Tibial nerve (tissue), 4 donors: ENCODE measurements at regions not wholly inside any gene's neighbourhood (a gene's known extent, or its start where the extent isn't known, plus 50 kb on each side); places are given as distances from the start of the nearest gene placed in this dataset.

Experiments used
- DNase-seq, 2 donors: peaks; one replicate each; pipeline ENCODE4 v3.0.0-alpha.2; 2019; ENCODE audit warnings: low spot score in 2 of 2
- H3K27ac ChIP-seq, 4 donors: fragments of 200-600 bp; sonication (generic) in 3 of 4; one replicate each; pipeline ENCODE4 v1.5.1; 2017 to 2019; ENCODE audit warnings: mild to moderate bottlenecking in 1 of 4
- H3K27me3 ChIP-seq, 2 donors: fragments of 200-600 bp; sonication (generic) in 1 of 2; one replicate each; pipeline versions ENCODE4 v1.5.1 to v1.6.0; 2017 to 2019
- H3K36me3 ChIP-seq, 3 donors: fragments of 200-600 bp; sonication (generic); one replicate each; pipeline ENCODE4 v1.5.1; 2018 to 2019
- H3K4me1 ChIP-seq, 4 donors: fragments of 200-600 bp; sonication (generic) in 3 of 4; one replicate each; pipeline ENCODE4 v1.5.1; 2017 to 2019
- H3K4me3 ChIP-seq, 4 donors: fragments of 200-600 bp; sonication (generic) in 3 of 4; one replicate each; pipeline ENCODE4 v1.5.1; 2017 to 2019; ENCODE audit warnings: mild to moderate bottlenecking in 1 of 4, moderate library complexity in 1 of 4
- H3K9me3 ChIP-seq, 4 donors: fragments of 200-600 bp; sonication (generic) in 3 of 4; one replicate each; pipeline ENCODE4 v1.5.1; 2017 to 2019
- EP300 ChIP-seq, 2 donors: sonication (generic); formaldehyde crosslinking; IDR thresholded peaks; one replicate each; pipeline ENCODE4 v1.6.1; 2017; ENCODE audit warnings: antibody characterized with exemption in 2 of 2, mild to moderate bottlenecking in 1 of 2
- POLR2A ChIP-seq, 2 donors: fragments of 450-650 bp; IDR thresholded peaks; one replicate each; pipeline ENCODE4 v1.6.1; 2017; ENCODE audit warnings: antibody characterized with exemption in 2 of 2, mild to moderate bottlenecking in 2 of 2, moderate library complexity in 2 of 2
- WGBS, 2 donors: methylation state at CpG; one replicate each; pipeline ENCODE4 v1.1.5; 2018; 5-methylcytosine and 5-hydroxymethylcytosine counted together
- TF ChIP-seq, protein P1 (sequence below), 5 experiments: fragments of 200-600 bp in 3 of 5; fragments of 450-650 bp in 2 of 5; sonication (generic) in 3 of 5; IDR thresholded peaks; one replicate each; pipeline ENCODE4 v1.5.1; 2016 to 2019; ENCODE audit warnings: antibody characterized with exemption in 5 of 5, mild to moderate bottlenecking in 3 of 5, moderate library complexity in 2 of 5

DNA sequence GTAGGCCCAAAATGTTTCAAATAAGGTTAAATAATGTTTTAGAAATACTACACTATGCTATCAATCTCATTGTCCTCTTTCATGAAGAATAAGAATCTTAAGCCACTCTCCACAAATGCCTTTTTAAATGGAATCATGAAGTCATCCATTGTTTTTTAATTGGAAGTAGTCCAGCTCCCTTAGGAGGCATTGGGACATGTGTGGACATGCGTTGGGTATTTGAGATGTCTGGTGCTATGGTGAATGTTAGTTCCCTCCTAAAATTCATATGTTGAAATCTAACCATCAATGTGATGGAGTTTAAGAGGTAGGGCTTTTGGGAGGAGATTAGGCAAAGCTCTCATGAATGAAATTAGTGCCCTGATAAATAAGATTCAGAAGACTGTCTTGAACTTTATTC is 289.0 kb downstream of the C4orf33 start:
- Histone ChIP-seq H3K4me1 (no peaks in the 10 kb centered on the region), H3K36me3 (no peaks in the 10 kb centered on the region), H3K27ac (no peak overlapping the region), H3K4me3 (no peak overlapping the region), H3K9me3 (no peaks in the 10 kb centered on the region), H3K27me3 (no peaks in the 10 kb centered on the region)
- no peak for DNase-seq
- no peak for TF ChIP-seq POLR2A (IDR thresholded peaks at IDR 0.05)
- TF ChIP-seq, protein P1, sequence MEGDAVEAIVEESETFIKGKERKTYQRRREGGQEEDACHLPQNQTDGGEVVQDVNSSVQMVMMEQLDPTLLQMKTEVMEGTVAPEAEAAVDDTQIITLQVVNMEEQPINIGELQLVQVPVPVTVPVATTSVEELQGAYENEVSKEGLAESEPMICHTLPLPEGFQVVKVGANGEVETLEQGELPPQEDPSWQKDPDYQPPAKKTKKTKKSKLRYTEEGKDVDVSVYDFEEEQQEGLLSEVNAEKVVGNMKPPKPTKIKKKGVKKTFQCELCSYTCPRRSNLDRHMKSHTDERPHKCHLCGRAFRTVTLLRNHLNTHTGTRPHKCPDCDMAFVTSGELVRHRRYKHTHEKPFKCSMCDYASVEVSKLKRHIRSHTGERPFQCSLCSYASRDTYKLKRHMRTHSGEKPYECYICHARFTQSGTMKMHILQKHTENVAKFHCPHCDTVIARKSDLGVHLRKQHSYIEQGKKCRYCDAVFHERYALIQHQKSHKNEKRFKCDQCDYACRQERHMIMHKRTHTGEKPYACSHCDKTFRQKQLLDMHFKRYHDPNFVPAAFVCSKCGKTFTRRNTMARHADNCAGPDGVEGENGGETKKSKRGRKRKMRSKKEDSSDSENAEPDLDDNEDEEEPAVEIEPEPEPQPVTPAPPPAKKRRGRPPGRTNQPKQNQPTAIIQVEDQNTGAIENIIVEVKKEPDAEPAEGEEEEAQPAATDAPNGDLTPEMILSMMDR (IDR thresholded peaks at IDR 0.05): no peak
- TF ChIP-seq EP300 (IDR thresholded peaks at IDR 0.05): no peak
- 47 to 57% methylated on average over 1 of the region's 1 CpG for WGBS, 2 donors

DNA sequence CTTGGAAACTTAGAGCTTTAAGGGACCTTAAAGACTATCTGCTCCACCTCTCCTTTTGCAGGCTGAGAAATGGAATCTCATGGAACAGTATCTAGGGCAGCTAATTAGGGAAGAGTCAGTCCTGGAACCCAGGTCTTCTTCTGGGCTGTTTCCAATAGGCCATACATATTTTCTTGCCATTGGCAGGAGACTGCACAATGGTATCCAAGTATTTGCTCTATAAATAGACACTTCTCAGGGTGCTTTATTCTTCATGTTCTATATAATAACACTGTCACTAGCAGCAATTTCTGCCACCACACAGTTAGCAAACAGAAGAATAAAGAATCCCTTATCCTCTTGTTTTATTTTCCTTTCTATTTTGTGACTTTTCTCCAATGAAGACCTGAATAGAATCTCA is 291.7 kb downstream of the C4orf33 start:
- no peaks in the 10 kb centered on the region for H3K4me1 ChIP-seq
- H3K27ac ChIP-seq: no peak overlapping the region
- no peaks in the 10 kb centered on the region for H3K36me3 ChIP-seq
- TF ChIP-seq POLR2A (IDR thresholded peaks at IDR 0.05) (no peak), EP300 (IDR thresholded peaks at IDR 0.05) (no peak)
- TF ChIP-seq, protein P1 (IDR thresholded peaks at IDR 0.05): no peak
- H3K27me3 ChIP-seq: no peaks in the 10 kb centered on the region
- H3K4me3 ChIP-seq: no peak overlapping the region
- no peak for DNase-seq
- no peaks in the 10 kb centered on the region for H3K9me3 ChIP-seq

DNA sequence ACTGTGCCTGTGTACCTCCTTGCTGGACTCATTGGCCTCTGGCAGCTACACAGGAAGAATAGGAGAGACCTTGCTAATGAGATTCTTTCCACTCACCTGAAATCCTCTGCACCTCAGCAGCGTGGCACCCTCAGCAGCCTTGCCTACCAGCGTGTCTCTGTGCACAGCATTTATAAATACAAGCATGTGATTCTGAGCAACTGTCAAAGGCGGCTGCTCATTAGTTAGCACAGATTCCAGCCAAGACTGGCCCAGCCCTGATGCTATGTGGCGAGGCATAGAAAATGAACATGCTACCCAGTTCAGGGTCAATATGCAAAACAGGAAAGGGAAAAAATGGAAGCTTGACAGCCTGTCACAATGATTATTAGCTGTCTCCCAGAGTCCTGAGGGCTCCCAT is 298.0 kb downstream of the C4orf33 start:
- H3K27me3 ChIP-seq: no peaks in the 10 kb centered on the region

DNA sequence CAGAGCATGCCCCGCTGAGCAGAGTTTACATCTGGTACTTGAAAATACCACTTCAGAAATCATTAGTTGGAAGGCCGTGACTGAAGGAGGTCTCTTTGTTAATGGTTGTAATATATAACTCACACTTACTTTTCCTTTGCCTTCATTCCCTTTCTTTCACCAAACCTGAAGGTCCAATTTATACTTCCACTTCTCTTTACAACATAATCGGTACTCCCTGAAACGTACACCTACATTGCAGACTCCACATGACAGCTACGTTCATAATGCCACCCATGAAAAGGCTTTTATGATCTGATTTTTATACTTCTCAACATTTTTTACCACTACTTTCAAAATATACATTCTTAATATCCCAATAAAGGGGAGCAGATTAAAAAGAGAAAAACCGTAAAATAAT is 298.7 kb downstream of the C4orf33 start:
- Histone ChIP-seq H3K36me3 (no peaks in the 10 kb centered on the region), H3K27ac (no peak overlapping the region), H3K27me3 (no peaks in the 10 kb centered on the region), H3K4me3 (no peak overlapping the region), H3K4me1 (no peaks in the 10 kb centered on the region), H3K9me3 (peaks cover 0 to 6% (median 0%) of the 10 kb centered on the region in 4 donors)
- DNase-seq: no peak
- whole genome bisulfite sequencing, 2 donors: 70 to 75% methylated on average over 6 of the region's 6 CpGs
- no peak for TF ChIP-seq POLR2A (IDR thresholded peaks at IDR 0.05)
- no peak for TF ChIP-seq EP300 (IDR thresholded peaks at IDR 0.05)
- TF ChIP-seq, protein P1 (IDR thresholded peaks at IDR 0.05): no peak

More for the DNA sequence above, 298.0 kb downstream of the C4orf33 start:
- H3K4me3 ChIP-seq: no peak overlapping the region
- 70 to 91% methylated on average over 4 of the region's 4 CpGs for WGBS, 2 donors
- peaks cover 0 to 3% (median 0%) of the 10 kb centered on the region in 4 donors for H3K9me3 ChIP-seq
- no peaks in the 10 kb centered on the region for H3K36me3 ChIP-seq
- H3K4me1 ChIP-seq: no peaks in the 10 kb centered on the region
- TF ChIP-seq POLR2A (IDR thresholded peaks at IDR 0.05): no peak
- TF ChIP-seq EP300 (IDR thresholded peaks at IDR 0.05): no peak
- TF ChIP-seq, protein P1 (IDR thresholded peaks at IDR 0.05): no peak
- H3K27ac ChIP-seq: no peak overlapping the region
- no peak for DNase-seq

DNA sequence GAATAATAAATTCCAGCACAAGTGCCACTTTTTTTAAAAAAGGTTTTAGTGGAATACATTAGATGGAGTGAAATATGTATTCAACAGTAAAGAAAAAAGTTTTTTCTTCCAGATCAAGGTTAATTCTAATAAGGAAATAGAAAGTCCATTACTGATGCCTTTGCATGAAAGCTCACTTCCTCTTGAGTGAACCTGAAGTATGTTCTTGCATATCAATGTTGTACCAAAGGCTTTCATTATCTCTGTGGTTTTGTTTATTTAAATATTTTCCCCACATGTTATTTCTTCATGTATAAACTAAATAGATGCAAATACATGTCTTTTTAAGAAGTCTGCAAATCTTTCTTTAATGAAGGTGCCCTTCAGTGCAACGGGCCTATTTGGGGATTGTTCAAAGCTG is 307.9 kb downstream of the C4orf33 start:
- no peak for DNase-seq
- peaks cover 0 to 8% (median 0%) of the 10 kb centered on the region in 4 donors for H3K9me3 ChIP-seq
- H3K36me3 ChIP-seq: no peaks in the 10 kb centered on the region
- no peaks in the 10 kb centered on the region for H3K27me3 ChIP-seq
- no peaks in the 10 kb centered on the region for H3K4me1 ChIP-seq
- WGBS, 2 donors: 81 to 86% methylated on average over 1 of the region's 1 CpG
- H3K4me3 ChIP-seq: no peak overlapping the region
- H3K27ac ChIP-seq: no peak overlapping the region
- TF ChIP-seq, protein P1 (IDR thresholded peaks at IDR 0.05): no peak
- TF ChIP-seq EP300 (IDR thresholded peaks at IDR 0.05) (no peak), POLR2A (IDR thresholded peaks at IDR 0.05) (no peak)
